SK-N-SH treated with all-trans-retinoic acid at 6 μM for 48 hours (cell line): ENCODE measurements at regions not wholly inside any gene's neighbourhood (a gene's known extent, or its start where the extent isn't known, plus 50 kb on each side); places are given as distances from the start of the nearest gene placed in this dataset.

Experiments used
- ATAC-seq: fragments of 200-7000 bp; cut with Tn5 transposase; 3 replicates; pipeline ENCODE4 v1.9.1; 2020; ENCODE audit warnings: mild to moderate bottlenecking, moderate library complexity
- ARNTL ChIP-seq: fragments of 450-650 bp; formaldehyde crosslinking; IDR thresholded peaks from 2 replicates; pipeline ENCODE4 v1.5.0; 2020; ENCODE audit warnings: low read depth, mild to moderate bottlenecking, moderate library complexity, borderline replicate concordance
- BACH2 ChIP-seq: fragments of 250-450 bp; sonication (Bioruptor Pico); IDR thresholded peaks from 2 replicates; pipeline ENCODE4 v1.9.0; 2021; ENCODE audit warnings: mild to moderate bottlenecking, borderline replicate concordance
- CSDC2 ChIP-seq: fragments of 250-450 bp; sonication (Bioruptor Pico); IDR thresholded peaks from 2 replicates; pipeline ENCODE4 v1.5.0; 2020; ENCODE audit warnings: mild to moderate bottlenecking, moderate library complexity
- ESRRG ChIP-seq: fragments of 250-450 bp; sonication (Bioruptor Pico); IDR thresholded peaks from 2 replicates; pipeline ENCODE4 v1.6.1; 2021; ENCODE audit warnings: mild to moderate bottlenecking
- GLIS3 ChIP-seq: fragments of 250-450 bp; sonication (Bioruptor Pico); IDR thresholded peaks from 2 replicates; pipeline ENCODE4 v1.5.0; 2020; ENCODE audit warnings: mild to moderate bottlenecking, moderate library complexity
- ISL1 ChIP-seq: fragments of 250-450 bp; sonication (Bioruptor Pico); IDR thresholded peaks from 2 replicates; pipeline ENCODE4 v2.1.2; 2022; ENCODE audit warnings: mild to moderate bottlenecking, moderate library complexity
- PATZ1 ChIP-seq: fragments of 250-450 bp; sonication (Bioruptor Pico); IDR thresholded peaks from 2 replicates; pipeline ENCODE4 v1.8.0; 2020; ENCODE audit warnings: mild to moderate bottlenecking, moderate library complexity, borderline replicate concordance
- PPARA ChIP-seq: fragments of 250-450 bp; sonication (Bioruptor Pico); IDR thresholded peaks from 2 replicates; pipeline ENCODE4 v1.5.0; 2020; ENCODE audit warnings: mild to moderate bottlenecking, borderline replicate concordance
- SNAI2 ChIP-seq: fragments of 250-450 bp; sonication (Bioruptor Pico); IDR thresholded peaks from 2 replicates; pipeline ENCODE4 v1.5.0; 2020; ENCODE audit warnings: mild to moderate bottlenecking, moderate library complexity
- TCF4 ChIP-seq: fragments of 250-450 bp; sonication (Bioruptor Pico); IDR thresholded peaks from 2 replicates; pipeline ENCODE4 v1.8.0; 2021; ENCODE audit warnings: mild to moderate bottlenecking, moderate library complexity, borderline replicate concordance
- TSHZ2 ChIP-seq: fragments of 250-450 bp; sonication (Bioruptor Pico); IDR thresholded peaks from 2 replicates; pipeline ENCODE4 v1.5.0; 2020; ENCODE audit warnings: mild to moderate bottlenecking, moderate library complexity
- ZFP3 ChIP-seq: fragments of 250-450 bp; sonication (Bioruptor Pico); IDR thresholded peaks from 2 replicates; pipeline ENCODE4 v1.5.0; 2020; ENCODE audit warnings: mild to moderate bottlenecking, moderate library complexity
- ZFP30 ChIP-seq: fragments of 450-650 bp; formaldehyde crosslinking; IDR thresholded peaks from 2 replicates; pipeline ENCODE4 v1.5.0; 2022; ENCODE audit warnings: mild to moderate bottlenecking, moderate library complexity
- ZNF565 ChIP-seq: fragments of 450-650 bp; formaldehyde crosslinking; conservative IDR thresholded peaks from 2 replicates; pipeline ENCODE4 v1.5.0; 2020; ENCODE audit warnings: low read depth, mild to moderate bottlenecking, moderate library complexity
- ZNF8 ChIP-seq: fragments of 450-650 bp; formaldehyde crosslinking; IDR thresholded peaks from 2 replicates; pipeline ENCODE4 v1.5.0; 2020; ENCODE audit warnings: mild to moderate bottlenecking, moderate library complexity
- TF ChIP-seq, protein P1 (sequence below): fragments of 250-450 bp; sonication (Bioruptor Pico); IDR thresholded peaks from 2 replicates; pipeline ENCODE4 v1.5.1; 2021; ENCODE audit warnings: mild to moderate bottlenecking, moderate library complexity
- TF ChIP-seq, protein P2 (sequence below): fragments of 250-450 bp; sonication (Bioruptor Pico); IDR thresholded peaks from 2 replicates; pipeline ENCODE4 v1.8.0; 2021; ENCODE audit warnings: low read depth, mild to moderate bottlenecking, moderate library complexity, borderline replicate concordance

- TF ChIP-seq ZFP30 (CRISPR knock-in tag), result no peak
- TF ChIP-seq TSHZ2, result no peak
- no peak for TF ChIP-seq GLIS3 (CRISPR knock-in tag)
- TF ChIP-seq PATZ1 (CRISPR knock-in tag), result no peak
- no peak for TF ChIP-seq ZFP3 (CRISPR knock-in tag)
- no peak for TF ChIP-seq SNAI2 (CRISPR knock-in tag)
- TF ChIP-seq CSDC2 (CRISPR knock-in tag), result no peak
- no peak for TF ChIP-seq ESRRG
- TF ChIP-seq, protein P1, sequence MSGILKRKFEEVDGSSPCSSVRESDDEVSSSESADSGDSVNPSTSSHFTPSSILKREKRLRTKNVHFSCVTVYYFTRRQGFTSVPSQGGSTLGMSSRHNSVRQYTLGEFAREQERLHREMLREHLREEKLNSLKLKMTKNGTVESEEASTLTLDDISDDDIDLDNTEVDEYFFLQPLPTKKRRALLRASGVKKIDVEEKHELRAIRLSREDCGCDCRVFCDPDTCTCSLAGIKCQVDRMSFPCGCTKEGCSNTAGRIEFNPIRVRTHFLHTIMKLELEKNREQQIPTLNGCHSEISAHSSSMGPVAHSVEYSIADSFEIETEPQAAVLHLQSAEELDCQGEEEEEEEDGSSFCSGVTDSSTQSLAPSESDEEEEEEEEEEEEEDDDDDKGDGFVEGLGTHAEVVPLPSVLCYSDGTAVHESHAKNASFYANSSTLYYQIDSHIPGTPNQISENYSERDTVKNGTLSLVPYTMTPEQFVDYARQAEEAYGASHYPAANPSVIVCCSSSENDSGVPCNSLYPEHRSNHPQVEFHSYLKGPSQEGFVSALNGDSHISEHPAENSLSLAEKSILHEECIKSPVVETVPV (CRISPR knock-in tag), result no peak
- TF ChIP-seq ZNF8 (CRISPR knock-in tag), result no peak
- TF ChIP-seq BACH2 (CRISPR knock-in tag), result no peak
- ATAC-seq, result no peak
Measured at GRCh38 chr20:56873836-56874235, 244.7 kb downstream of the TFAP2C start.

DNA sequence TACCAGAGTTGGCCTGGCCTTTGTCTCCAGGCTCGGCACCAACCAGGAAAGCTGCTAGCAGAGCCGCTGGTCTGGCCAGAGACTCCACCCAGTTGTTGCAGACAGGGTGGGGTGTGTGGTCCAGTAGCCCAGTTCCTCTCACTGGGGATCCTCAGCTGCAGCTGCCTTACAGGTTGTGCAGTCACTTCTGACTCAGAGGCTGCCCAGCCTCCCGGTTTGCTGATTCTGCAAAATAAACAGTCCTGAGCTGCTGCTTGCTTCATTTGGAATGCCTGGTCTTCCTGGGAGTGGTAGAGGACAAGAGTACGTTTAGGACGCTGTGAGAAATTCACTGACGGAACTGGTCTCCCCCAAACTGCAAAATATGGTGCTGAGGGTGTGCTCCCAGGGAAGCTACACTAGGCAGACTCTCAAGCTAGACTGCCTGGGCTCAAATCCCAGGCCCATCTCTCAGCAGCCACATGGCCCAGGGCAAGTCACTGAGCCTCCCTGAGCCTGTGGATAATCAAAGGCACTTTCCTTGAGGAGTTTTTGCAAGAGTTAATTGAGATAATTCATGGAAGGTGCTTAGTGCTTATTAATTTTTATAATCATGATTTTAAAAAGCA lies 246.1 kb downstream of the TFAP2C start:
- no peak for ATAC-seq
- TF ChIP-seq, protein P2, sequence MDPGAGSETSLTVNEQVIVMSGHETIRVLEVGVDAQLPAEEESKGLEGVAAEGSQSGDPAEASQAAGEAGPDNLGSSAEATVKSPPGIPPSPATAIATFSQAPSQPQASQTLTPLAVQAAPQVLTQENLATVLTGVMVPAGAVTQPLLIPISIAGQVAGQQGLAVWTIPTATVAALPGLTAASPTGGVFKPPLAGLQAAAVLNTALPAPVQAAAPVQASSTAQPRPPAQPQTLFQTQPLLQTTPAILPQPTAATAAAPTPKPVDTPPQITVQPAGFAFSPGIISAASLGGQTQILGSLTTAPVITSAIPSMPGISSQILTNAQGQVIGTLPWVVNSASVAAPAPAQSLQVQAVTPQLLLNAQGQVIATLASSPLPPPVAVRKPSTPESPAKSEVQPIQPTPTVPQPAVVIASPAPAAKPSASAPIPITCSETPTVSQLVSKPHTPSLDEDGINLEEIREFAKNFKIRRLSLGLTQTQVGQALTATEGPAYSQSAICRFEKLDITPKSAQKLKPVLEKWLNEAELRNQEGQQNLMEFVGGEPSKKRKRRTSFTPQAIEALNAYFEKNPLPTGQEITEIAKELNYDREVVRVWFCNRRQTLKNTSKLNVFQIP (CRISPR knock-in tag), result no peak
- TF ChIP-seq, protein P1 (CRISPR knock-in tag), result no peak
- TF ChIP-seq GLIS3 (CRISPR knock-in tag) (no peak), TCF4 (no peak), ARNTL (no peak), TSHZ2 (no peak), ISL1 (no peak)

GRCh38 chr20:56875803-56876202 lies 246.7 kb downstream of the TFAP2C start:
- no peak for ATAC-seq
- no peak for TF ChIP-seq ARNTL
- TF ChIP-seq, protein P1 (CRISPR knock-in tag), result no peak
- no peak for TF ChIP-seq PATZ1 (CRISPR knock-in tag)
- no peak for TF ChIP-seq PPARA (CRISPR knock-in tag)
- no peak for TF ChIP-seq BACH2 (CRISPR knock-in tag)
- TF ChIP-seq SNAI2 (CRISPR knock-in tag), result no peak
- TF ChIP-seq ZNF565 (CRISPR knock-in tag), result no peak
- TF ChIP-seq ZNF8 (CRISPR knock-in tag), result no peak
- TF ChIP-seq, protein P2 (CRISPR knock-in tag), result no peak
- no peak for TF ChIP-seq ZFP30 (CRISPR knock-in tag)
